ENCODE measurements at regions not wholly inside any gene's neighbourhood (a gene's known extent, or its start where the extent isn't known, plus 50 kb on each side); places are given as distances from the start of the nearest gene placed in this dataset.

DNA sequence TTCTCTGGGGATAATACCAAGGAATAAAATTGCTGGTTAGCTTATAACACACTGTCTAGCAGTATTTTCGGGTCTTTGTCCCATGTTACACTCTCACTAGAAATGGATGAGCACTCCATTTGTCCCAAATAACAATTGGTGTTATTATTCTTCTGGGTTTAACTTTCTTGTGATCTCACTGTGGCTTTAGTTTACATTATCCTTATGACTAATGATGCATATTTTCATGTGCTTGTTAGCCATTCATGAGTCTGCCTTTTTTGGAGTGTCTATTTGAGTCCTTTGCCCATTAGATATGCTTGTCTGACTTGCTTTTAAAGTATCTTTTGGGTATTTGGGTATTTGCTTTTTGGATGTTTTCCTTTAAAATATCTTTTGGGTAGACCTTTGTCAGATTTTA, 372.9 kb upstream of the TENM3 start:
- WGBS, 2 donors: 75 to 84% methylated on average over 1 of the region's 1 CpG
- TF ChIP-seq POLR2A (IDR thresholded peaks at IDR 0.05): no peak
- TF ChIP-seq, protein P1, sequence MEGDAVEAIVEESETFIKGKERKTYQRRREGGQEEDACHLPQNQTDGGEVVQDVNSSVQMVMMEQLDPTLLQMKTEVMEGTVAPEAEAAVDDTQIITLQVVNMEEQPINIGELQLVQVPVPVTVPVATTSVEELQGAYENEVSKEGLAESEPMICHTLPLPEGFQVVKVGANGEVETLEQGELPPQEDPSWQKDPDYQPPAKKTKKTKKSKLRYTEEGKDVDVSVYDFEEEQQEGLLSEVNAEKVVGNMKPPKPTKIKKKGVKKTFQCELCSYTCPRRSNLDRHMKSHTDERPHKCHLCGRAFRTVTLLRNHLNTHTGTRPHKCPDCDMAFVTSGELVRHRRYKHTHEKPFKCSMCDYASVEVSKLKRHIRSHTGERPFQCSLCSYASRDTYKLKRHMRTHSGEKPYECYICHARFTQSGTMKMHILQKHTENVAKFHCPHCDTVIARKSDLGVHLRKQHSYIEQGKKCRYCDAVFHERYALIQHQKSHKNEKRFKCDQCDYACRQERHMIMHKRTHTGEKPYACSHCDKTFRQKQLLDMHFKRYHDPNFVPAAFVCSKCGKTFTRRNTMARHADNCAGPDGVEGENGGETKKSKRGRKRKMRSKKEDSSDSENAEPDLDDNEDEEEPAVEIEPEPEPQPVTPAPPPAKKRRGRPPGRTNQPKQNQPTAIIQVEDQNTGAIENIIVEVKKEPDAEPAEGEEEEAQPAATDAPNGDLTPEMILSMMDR (IDR thresholded peaks at IDR 0.05): no peak
- intact Hi-C loops (cut with DNase I): no loop called here
- Histone ChIP-seq H3K27ac (no peak overlapping the region), H3K36me3 (no peaks in the 10 kb centered on the region), H3K4me3 (replicated peaks in 1 of 3) (no peak overlapping the region), H3K4me1 (no peaks in the 10 kb centered on the region), H3K9me3 (no peaks in the 10 kb centered on the region), H3K27me3 (no peaks in the 10 kb centered on the region)
- DNase-seq: no peak

DNA sequence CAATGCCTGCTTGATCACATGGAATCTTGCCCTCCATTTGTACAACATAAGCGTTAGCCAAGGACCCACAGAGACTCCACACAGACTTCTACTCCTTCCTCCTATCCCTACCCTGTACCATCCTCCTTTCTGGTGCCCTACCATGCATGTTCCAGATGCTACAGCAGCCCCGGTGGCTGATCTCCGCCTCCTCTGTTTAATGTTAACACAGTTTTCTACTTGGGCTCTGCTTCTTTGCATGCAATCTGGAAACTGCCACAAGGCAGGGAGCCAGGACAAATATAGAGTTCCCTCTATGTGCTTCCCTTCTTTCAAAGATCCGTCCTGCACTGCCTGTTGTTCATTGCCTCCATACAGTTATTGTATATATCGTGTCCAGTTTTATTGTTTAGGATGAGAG, 368.6 kb upstream of the TENM3 start:
- intact Hi-C loops (cut with DNase I): no loop called here
- TF ChIP-seq, protein P1 (IDR thresholded peaks at IDR 0.05): no peak
- no peak for TF ChIP-seq POLR2A (IDR thresholded peaks at IDR 0.05)
- no peaks in the 10 kb centered on the region for H3K36me3 ChIP-seq
- no peaks in the 10 kb centered on the region for H3K27me3 ChIP-seq
- H3K4me3 ChIP-seq (replicated peaks in 1 of 3): no peak overlapping the region
- H3K4me1 ChIP-seq: no peaks in the 10 kb centered on the region
- no peak overlapping the region for H3K27ac ChIP-seq
- H3K9me3 ChIP-seq: no peaks in the 10 kb centered on the region
- WGBS, 2 donors: 74% methylated on average over 5 of the region's 5 CpGs
- DNase-seq: no peak

DNA sequence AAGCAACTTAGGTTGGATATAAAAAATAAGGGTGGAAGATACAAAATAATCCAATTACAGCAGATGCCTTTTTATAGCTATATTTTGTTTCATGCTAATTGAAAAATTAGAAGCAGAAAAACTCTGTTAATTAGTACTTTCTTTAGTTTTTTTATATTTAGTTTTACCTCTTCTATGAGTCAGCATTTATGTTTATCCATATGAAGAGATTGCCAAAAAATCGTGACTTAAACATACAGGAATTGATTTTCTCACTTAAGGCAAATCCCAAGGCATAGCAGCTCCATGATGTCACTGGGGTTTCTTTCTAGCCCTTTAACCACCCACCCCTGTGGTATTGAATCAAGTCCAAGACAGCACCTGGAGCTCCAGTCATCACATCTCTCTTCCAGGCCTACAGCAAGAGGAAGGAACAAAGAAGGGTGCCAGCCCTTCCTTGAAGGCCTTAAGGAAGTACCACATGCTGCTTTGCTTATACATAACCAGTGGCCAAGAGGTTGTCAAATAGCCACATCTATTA, 365.8 kb upstream of the TENM3 start:
- Histone ChIP-seq H3K36me3 (no peaks in the 10 kb centered on the region), H3K4me3 (replicated peaks in 1 of 3) (no peak overlapping the region), H3K4me1 (no peaks in the 10 kb centered on the region), H3K27me3 (no peaks in the 10 kb centered on the region), H3K9me3 (no peaks in the 10 kb centered on the region), H3K27ac (no peak overlapping the region)
- 73 to 86% methylated on average over 1 of the region's 1 CpG for WGBS, 2 donors
- TF ChIP-seq POLR2A (IDR thresholded peaks at IDR 0.05): no peak
- TF ChIP-seq, protein P1 (IDR thresholded peaks at IDR 0.05): no peak
- intact Hi-C loops (cut with DNase I): no loop called here
- DNase-seq: no peak

DNA sequence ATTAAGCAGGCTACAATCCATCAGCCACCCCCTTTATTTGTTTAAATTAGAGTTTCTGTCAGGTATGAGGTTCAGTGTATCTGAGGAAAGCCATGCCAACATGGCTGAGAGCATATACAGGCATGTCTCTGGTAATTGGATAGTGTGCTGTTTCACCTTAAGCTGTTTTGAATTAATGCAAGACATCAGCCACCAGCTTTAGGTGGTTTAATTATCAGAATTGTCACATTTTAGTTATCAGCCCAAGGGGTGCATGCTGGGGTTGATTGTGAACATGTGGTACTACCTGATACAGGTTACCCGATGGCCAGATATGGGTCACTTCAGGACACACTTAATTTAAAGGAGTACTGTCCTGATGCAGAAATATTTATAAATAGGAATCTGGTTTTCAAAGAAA, 353.2 kb upstream of the TENM3 start:
- intact Hi-C loops (cut with DNase I): no loop called here
- Histone ChIP-seq H3K27me3 (no peaks in the 10 kb centered on the region), H3K4me3 (replicated peaks in 1 of 3) (no peak overlapping the region), H3K27ac (no peak overlapping the region), H3K36me3 (no peaks in the 10 kb centered on the region), H3K4me1 (no peaks in the 10 kb centered on the region), H3K9me3 (no peaks in the 10 kb centered on the region)
- DNase-seq: no peak
- WGBS, 2 donors: 83 to 87% methylated on average over 1 of the region's 1 CpG
- TF ChIP-seq, protein P1 (IDR thresholded peaks at IDR 0.05): no peak
- TF ChIP-seq POLR2A (IDR thresholded peaks at IDR 0.05): no peak

DNA sequence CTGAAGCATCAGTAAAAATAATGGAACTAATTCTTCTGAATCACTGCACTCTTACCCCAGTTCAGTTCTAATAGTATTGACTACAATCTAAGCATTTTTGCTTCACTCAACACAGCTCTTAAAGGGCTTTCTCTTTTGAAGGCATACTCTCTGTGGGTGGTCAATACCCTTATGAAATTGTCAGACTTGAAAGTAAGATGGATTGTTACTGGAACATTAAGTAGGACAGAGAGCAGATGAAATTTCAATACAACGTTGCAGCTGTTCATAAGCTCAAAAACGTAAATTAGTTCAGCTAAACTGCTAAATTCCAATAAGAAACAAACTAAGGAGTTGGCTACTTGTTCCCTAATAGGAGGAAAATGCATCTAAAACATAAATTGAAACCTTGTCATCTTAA, 352.3 kb upstream of the TENM3 start:
- DNase-seq: no peak
- no peaks in the 10 kb centered on the region for H3K4me1 ChIP-seq
- WGBS, 2 donors: 62 to 63% methylated on average over 2 of the region's 2 CpGs
- no peak overlapping the region for H3K4me3 ChIP-seq (replicated peaks in 1 of 3)
- no peaks in the 10 kb centered on the region for H3K27me3 ChIP-seq
- intact Hi-C loops (cut with DNase I): no loop called here
- TF ChIP-seq POLR2A (IDR thresholded peaks at IDR 0.05): no peak
- TF ChIP-seq, protein P1 (IDR thresholded peaks at IDR 0.05): no peak
- no peak overlapping the region for H3K27ac ChIP-seq
- no peaks in the 10 kb centered on the region for H3K9me3 ChIP-seq
- H3K36me3 ChIP-seq: no peaks in the 10 kb centered on the region
